ENCODE measurements at regions not wholly inside any gene's neighbourhood (a gene's known extent, or its start where the extent isn't known, plus 50 kb on each side); places are given as distances from the start of the nearest gene placed in this dataset.

GRCh38 chr20:50376888-50377459, 133.2 kb upstream of the PTPN1 start:
- Histone ChIP-seq H3K9ac (ENCODE audit: insufficient read length, low read depth) (peak overlapping the region; percentile 13), H3K4me3 (ENCODE audit: insufficient read length, low read depth) (no peak overlapping the region), H3K9me3 (ENCODE audit: insufficient read depth, low read length) (no peaks in the 10 kb centered on the region), H3K4me1 (ENCODE audit: insufficient read depth, insufficient read length) (peaks cover 11% of the 10 kb centered on the region), H3K36me3 (ENCODE audit: insufficient read depth, insufficient read length, low read length) (no peaks in the 10 kb centered on the region), H3K27me3 (ENCODE audit: insufficient read depth, insufficient read length) (no peaks in the 10 kb centered on the region)
- TF ChIP-seq SUZ12 (IDR thresholded peaks at IDR 0.05; ENCODE audit: extremely low read depth, insufficient read depth, insufficient read length) (no peak), YY1 (IDR thresholded peaks at IDR 0.05; ENCODE audit: insufficient read depth, insufficient read length) (no peak), ZNF274 (IDR thresholded peaks at IDR 0.05; ENCODE audit: low read depth, low read length) (no peak)
- no peak for DNase-seq (ENCODE audit: low read depth, low spot score)

- Histone ChIP-seq H3K27me3 (ENCODE audit: insufficient read depth, insufficient read length) (no peaks in the 10 kb centered on the region), H3K9me3 (ENCODE audit: insufficient read depth, low read length) (no peaks in the 10 kb centered on the region), H3K9ac (ENCODE audit: insufficient read length, low read depth) (no peak overlapping the region), H3K36me3 (ENCODE audit: insufficient read depth, insufficient read length, low read length) (no peaks in the 10 kb centered on the region), H3K4me3 (ENCODE audit: insufficient read length, low read depth) (no peak overlapping the region), H3K4me1 (ENCODE audit: insufficient read depth, insufficient read length) (peaks cover 11% of the 10 kb centered on the region)
- no peak for DNase-seq (ENCODE audit: low read depth, low spot score)
- TF ChIP-seq YY1 (IDR thresholded peaks at IDR 0.05; ENCODE audit: insufficient read depth, insufficient read length) (no peak), ZNF274 (IDR thresholded peaks at IDR 0.05; ENCODE audit: low read depth, low read length) (no peak), SUZ12 (IDR thresholded peaks at IDR 0.05; ENCODE audit: extremely low read depth, insufficient read depth, insufficient read length) (no peak)
Measured at GRCh38 chr20:50378170-50379000, 131.8 kb upstream of the PTPN1 start.

- no peak for DNase-seq (ENCODE audit: low read depth, low spot score)
- TF ChIP-seq YY1 (IDR thresholded peaks at IDR 0.05; ENCODE audit: insufficient read depth, insufficient read length) (no peak), ZNF274 (IDR thresholded peaks at IDR 0.05; ENCODE audit: low read depth, low read length) (no peak), SUZ12 (IDR thresholded peaks at IDR 0.05; ENCODE audit: extremely low read depth, insufficient read depth, insufficient read length) (no peak)
- no peaks in the 10 kb centered on the region for H3K27me3 ChIP-seq (ENCODE audit: insufficient read depth, insufficient read length)
- H3K9me3 ChIP-seq (ENCODE audit: insufficient read depth, low read length): no peaks in the 10 kb centered on the region
- H3K4me1 ChIP-seq (ENCODE audit: insufficient read depth, insufficient read length): peaks cover 11% of the 10 kb centered on the region
- H3K9ac ChIP-seq (ENCODE audit: insufficient read length, low read depth): no peak overlapping the region
- H3K36me3 ChIP-seq (ENCODE audit: insufficient read depth, insufficient read length, low read length): no peaks in the 10 kb centered on the region
- H3K4me3 ChIP-seq (ENCODE audit: insufficient read length, low read depth): no peak overlapping the region
Measured at GRCh38 chr20:50379049-50379990, 130.9 kb upstream of the PTPN1 start.

- H3K9me3 ChIP-seq (ENCODE audit: insufficient read depth, low read length): no peaks in the 10 kb centered on the region
- H3K9ac ChIP-seq (ENCODE audit: insufficient read length, low read depth): no peak overlapping the region
- no peaks in the 10 kb centered on the region for H3K27me3 ChIP-seq (ENCODE audit: insufficient read depth, insufficient read length)
- H3K36me3 ChIP-seq (ENCODE audit: insufficient read depth, insufficient read length, low read length): no peaks in the 10 kb centered on the region
- DNase-seq (ENCODE audit: low read depth, low spot score): no peak
- H3K4me3 ChIP-seq (ENCODE audit: insufficient read length, low read depth): no peak overlapping the region
- peaks cover 11% of the 10 kb centered on the region for H3K4me1 ChIP-seq (ENCODE audit: insufficient read depth, insufficient read length)
- TF ChIP-seq SUZ12 (IDR thresholded peaks at IDR 0.05; ENCODE audit: extremely low read depth, insufficient read depth, insufficient read length) (no peak), YY1 (IDR thresholded peaks at IDR 0.05; ENCODE audit: insufficient read depth, insufficient read length) (no peak), ZNF274 (IDR thresholded peaks at IDR 0.05; ENCODE audit: low read depth, low read length) (no peak)
Measured at GRCh38 chr20:50379991-50380696, 130.0 kb upstream of the PTPN1 start.

GRCh38 chr20:50380697-50381040, 129.5 kb upstream of the PTPN1 start:
- H3K9ac ChIP-seq (ENCODE audit: insufficient read length, low read depth): no peak overlapping the region
- H3K4me3 ChIP-seq (ENCODE audit: insufficient read length, low read depth): no peak overlapping the region
- TF ChIP-seq SUZ12 (IDR thresholded peaks at IDR 0.05; ENCODE audit: extremely low read depth, insufficient read depth, insufficient read length): no peak
- no peak for TF ChIP-seq YY1 (IDR thresholded peaks at IDR 0.05; ENCODE audit: insufficient read depth, insufficient read length)
- TF ChIP-seq ZNF274 (IDR thresholded peaks at IDR 0.05; ENCODE audit: low read depth, low read length): no peak
- peaks cover 11% of the 10 kb centered on the region for H3K4me1 ChIP-seq (ENCODE audit: insufficient read depth, insufficient read length)
- DNase-seq (ENCODE audit: low read depth, low spot score): no peak
- no peaks in the 10 kb centered on the region for H3K9me3 ChIP-seq (ENCODE audit: insufficient read depth, low read length)
- H3K36me3 ChIP-seq (ENCODE audit: insufficient read depth, insufficient read length, low read length): no peaks in the 10 kb centered on the region
- no peaks in the 10 kb centered on the region for H3K27me3 ChIP-seq (ENCODE audit: insufficient read depth, insufficient read length)

GRCh38 chr20:50381075-50381732, 129.0 kb upstream of the PTPN1 start:
- H3K4me1 ChIP-seq (ENCODE audit: insufficient read depth, insufficient read length): peaks cover 11% of the 10 kb centered on the region
- no peak overlapping the region for H3K9ac ChIP-seq (ENCODE audit: insufficient read length, low read depth)
- no peak overlapping the region for H3K4me3 ChIP-seq (ENCODE audit: insufficient read length, low read depth)
- no peak for DNase-seq (ENCODE audit: low read depth, low spot score)
- no peaks in the 10 kb centered on the region for H3K27me3 ChIP-seq (ENCODE audit: insufficient read depth, insufficient read length)
- TF ChIP-seq ZNF274 (IDR thresholded peaks at IDR 0.05; ENCODE audit: low read depth, low read length): no peak
- no peak for TF ChIP-seq YY1 (IDR thresholded peaks at IDR 0.05; ENCODE audit: insufficient read depth, insufficient read length)
- no peak for TF ChIP-seq SUZ12 (IDR thresholded peaks at IDR 0.05; ENCODE audit: extremely low read depth, insufficient read depth, insufficient read length)
- H3K36me3 ChIP-seq (ENCODE audit: insufficient read depth, insufficient read length, low read length): no peaks in the 10 kb centered on the region
- H3K9me3 ChIP-seq (ENCODE audit: insufficient read depth, low read length): no peaks in the 10 kb centered on the region

Data from NT2/D1 (cell line).